Testis (tissue), 2 donors: ENCODE measurements at regions not wholly inside any gene's neighbourhood (a gene's known extent, or its start where the extent isn't known, plus 50 kb on each side); places are given as distances from the start of the nearest gene placed in this dataset.

Source experiments
- POLR2A ChIP-seq: fragments of 450-650 bp; IDR thresholded peaks from one replicate; pipeline ENCODE4 v1.6.1; 2017; ENCODE audit warnings: antibody characterized with exemption, mild to moderate bottlenecking, moderate library complexity
- TF ChIP-seq, protein P1 (sequence below), 3 experiments: fragments of 450-650 bp in 2 of 3; fragments of 200-600 bp in 1 of 3; sonication (generic) in 1 of 3; IDR thresholded peaks; one replicate each; pipeline ENCODE4 v1.5.1; 2016 to 2019; ENCODE audit warnings: antibody characterized with exemption in 3 of 3, mild to moderate bottlenecking in 2 of 3, moderate library complexity in 1 of 3

DNA sequence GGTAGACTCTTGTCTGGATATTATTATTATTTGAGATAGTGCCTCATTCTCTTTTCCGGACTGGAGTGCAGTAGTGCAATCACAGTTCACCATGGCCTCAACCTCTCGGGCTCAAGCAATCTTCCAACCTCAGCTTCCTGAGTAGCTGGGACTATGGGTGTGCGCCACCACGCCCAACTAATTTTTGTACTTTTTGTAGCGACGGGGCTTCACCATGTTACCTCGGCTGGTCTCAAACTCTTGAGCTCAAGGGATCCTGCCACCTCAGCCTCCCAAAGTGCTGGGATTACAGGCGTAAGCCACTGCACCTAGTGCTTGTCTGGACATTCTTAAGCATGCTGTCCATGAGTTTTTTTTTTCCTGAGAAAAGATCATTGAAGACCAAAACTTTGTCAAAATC, 498.9 kb upstream of the RGS6 start:
- TF ChIP-seq POLR2A: no peak
- TF ChIP-seq, protein P1, sequence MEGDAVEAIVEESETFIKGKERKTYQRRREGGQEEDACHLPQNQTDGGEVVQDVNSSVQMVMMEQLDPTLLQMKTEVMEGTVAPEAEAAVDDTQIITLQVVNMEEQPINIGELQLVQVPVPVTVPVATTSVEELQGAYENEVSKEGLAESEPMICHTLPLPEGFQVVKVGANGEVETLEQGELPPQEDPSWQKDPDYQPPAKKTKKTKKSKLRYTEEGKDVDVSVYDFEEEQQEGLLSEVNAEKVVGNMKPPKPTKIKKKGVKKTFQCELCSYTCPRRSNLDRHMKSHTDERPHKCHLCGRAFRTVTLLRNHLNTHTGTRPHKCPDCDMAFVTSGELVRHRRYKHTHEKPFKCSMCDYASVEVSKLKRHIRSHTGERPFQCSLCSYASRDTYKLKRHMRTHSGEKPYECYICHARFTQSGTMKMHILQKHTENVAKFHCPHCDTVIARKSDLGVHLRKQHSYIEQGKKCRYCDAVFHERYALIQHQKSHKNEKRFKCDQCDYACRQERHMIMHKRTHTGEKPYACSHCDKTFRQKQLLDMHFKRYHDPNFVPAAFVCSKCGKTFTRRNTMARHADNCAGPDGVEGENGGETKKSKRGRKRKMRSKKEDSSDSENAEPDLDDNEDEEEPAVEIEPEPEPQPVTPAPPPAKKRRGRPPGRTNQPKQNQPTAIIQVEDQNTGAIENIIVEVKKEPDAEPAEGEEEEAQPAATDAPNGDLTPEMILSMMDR (IDR thresholded peaks at IDR 0.05): no peak
